ENCODE measurements at regions not wholly inside any gene's neighbourhood (a gene's known extent, or its start where the extent isn't known, plus 50 kb on each side); places are given as distances from the start of the nearest gene placed in this dataset.

- TF ChIP-seq TAF1 (IDR thresholded peaks at IDR 0.05; ENCODE audit: borderline replicate concordance, insufficient read depth, low read length) (no peak), REST (IDR thresholded peaks at IDR 0.05; ENCODE audit: insufficient read depth in 1 of 2, low read depth in 2 of 2, low read length in 2 of 2) (no peak), POLR2AphosphoS5 (IDR thresholded peaks at IDR 0.05; ENCODE audit: low read depth, low read length) (no peak)
Measured at GRCh38 chr6:8242885-8243284, 140.5 kb upstream of the EEF1E1 start.

All from PFSK-1 (cell line).